GM12878 (cell line): ENCODE measurements at regions not wholly inside any gene's neighbourhood (a gene's known extent, or its start where the extent isn't known, plus 50 kb on each side); places are given as distances from the start of the nearest gene placed in this dataset.

ENCODE experiments used
- ELK1 ChIP-seq: IDR thresholded peaks from 2 replicates; pipeline ENCODE4 v1.6.1; 2012; ENCODE audit warnings: low read depth, low read length, improper control_type of control experiment
- EZH2 ChIP-seq: IDR thresholded peaks from 2 replicates; pipeline ENCODE4 v1.6.1; 2012; ENCODE audit warnings: low read depth, mild to moderate bottlenecking, control low read depth, inconsistent platforms, low read length, borderline replicate concordance; ENCODE audit not compliant: control insufficient read depth

GRCh38 chr2:64268330-64269048 lies 124.3 kb upstream of the PELI1 start:
- TF ChIP-seq ELK1, result no peak
- TF ChIP-seq EZH2, result no peak
